Limb (tissue), 2 donors: ENCODE measurements at regions not wholly inside any gene's neighbourhood (a gene's known extent, or its start where the extent isn't known, plus 50 kb on each side); places are given as distances from the start of the nearest gene placed in this dataset.
"Not testable (repeated sequence)": the region's sequence is repeated elsewhere in the genome, so short reads cannot be mapped to it uniquely, and the experiment has no call there.

Source experiments
- DNase-seq, 2 donors: peaks; one replicate each; pipeline ENCODE4 v3.0.0-alpha.2; 2016; ENCODE audit errors: extremely low spot score in 2 of 2

GRCh38 chr20:53857723-53858236, 212.6 kb downstream of the BCAS1 start:
- no peak for DNase-seq

DNA sequence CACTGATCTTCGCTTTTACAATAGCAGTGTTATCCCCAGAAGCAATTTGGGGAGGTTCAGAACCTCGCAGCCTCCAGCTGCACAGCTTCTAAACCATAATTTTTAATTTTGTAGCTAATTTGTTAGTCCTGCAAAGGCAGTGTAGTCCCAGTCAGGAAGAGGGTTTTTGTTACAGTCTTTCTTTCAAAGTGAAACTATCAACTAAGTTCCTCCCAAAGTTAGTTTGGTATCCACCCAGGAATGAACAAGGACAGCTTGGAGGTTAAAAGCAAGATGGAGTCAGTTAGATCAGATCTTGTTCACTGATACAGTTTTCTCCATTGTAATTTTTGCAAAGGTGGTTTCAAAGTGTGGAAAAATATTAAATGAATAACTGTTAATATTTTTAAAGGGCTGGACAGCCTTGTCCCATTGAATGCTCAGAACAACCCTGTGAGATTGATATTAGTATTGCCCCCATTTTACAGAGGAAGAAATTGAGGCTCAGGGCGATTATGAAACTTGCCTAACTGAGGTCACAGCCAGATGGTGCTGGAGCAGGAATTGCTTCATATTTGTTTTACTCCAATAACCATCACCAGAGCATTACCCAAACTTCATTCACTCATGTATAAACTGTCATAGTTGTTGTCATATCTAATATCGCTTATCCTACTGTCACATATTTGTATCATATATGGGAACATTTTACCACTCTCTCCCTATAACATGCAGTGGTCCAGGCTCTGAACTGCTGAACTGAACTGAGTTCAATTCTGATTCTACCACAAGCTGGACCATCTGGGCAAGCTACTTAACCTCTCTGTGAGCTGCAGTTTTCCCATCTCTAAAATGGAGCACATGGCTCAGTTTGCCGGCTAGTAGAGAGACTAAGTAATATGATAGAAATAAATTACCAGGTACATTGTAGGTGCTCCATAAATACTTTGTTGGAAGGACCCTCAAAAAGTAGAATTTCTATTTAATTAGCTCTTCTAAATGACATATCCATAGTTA, 213.8 kb downstream of the BCAS1 start:
- DNase-seq, result no peak

GRCh38 chr20:53855733-53856132, 214.7 kb downstream of the BCAS1 start:
- DNase-seq, result no peak

- DNase-seq, result not testable (repeated sequence)
These were observed 215.8 kb downstream of the BCAS1 start for GRCh38 chr20:53854609-53854926.

DNA sequence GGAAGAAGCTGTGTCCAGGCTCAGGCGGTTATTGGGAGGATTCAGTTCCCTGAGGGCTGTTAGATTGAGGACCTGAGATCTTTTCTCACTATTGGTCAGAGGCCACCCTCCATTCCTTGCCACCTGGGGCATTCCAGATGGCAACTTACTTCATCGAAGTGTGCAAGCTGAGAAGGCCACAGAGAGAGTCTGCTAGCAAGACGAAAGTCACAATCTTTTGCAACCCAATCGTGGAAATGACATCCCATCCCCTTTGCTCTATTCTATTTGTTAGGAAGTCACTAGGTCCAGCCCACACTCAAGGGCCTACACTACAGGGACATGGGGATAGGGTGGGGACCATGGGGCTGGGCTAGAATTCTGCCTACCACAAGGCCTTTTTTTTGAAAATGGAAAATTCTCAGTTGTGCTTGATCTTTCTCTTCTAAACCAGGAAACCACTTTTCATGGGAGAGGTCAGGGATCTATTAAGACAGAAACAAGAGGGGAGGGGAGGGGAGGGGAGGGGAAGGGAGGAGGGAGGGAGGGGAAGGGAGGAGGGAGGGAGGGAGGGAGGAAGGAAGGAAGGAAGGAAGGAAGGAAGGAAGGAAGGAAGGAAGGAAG, 217.2 kb downstream of the BCAS1 start:
- no peak for DNase-seq

- no peak for DNase-seq
These were observed 217.7 kb downstream of the BCAS1 start for GRCh38 chr20:53852691-53853090.

DNA sequence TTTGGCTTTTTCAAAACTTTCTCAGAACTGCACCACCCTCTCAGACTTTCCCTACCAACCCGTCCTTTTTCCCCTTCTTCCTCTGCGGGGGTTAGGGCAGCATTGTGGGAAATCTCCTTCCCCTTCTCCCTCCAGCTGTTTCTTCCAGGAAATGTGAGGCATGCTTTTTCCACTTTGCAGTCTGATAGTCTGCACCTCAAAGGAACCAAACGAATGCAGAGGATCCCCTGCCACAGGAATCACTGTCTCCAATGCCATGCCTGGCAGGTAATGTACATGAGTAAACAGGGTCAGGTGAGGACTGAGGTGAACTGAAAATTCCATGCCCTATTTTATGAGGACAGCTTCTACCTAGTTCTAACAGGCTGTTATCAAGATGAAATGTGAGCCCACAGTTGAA, 218.4 kb downstream of the BCAS1 start:
- DNase-seq, result no peak

GRCh38 chr20:53850319-53850718, 220.1 kb downstream of the BCAS1 start:
- DNase-seq, result no peak

- no peak for DNase-seq
These were observed 220.8 kb downstream of the BCAS1 start for GRCh38 chr20:53849471-53850059.

- no peak for DNase-seq
These were observed 222.1 kb downstream of the BCAS1 start for GRCh38 chr20:53848304-53848703.

GRCh38 chr20:53847837-53848170, 222.6 kb downstream of the BCAS1 start:
- DNase-seq, result no peak

DNA sequence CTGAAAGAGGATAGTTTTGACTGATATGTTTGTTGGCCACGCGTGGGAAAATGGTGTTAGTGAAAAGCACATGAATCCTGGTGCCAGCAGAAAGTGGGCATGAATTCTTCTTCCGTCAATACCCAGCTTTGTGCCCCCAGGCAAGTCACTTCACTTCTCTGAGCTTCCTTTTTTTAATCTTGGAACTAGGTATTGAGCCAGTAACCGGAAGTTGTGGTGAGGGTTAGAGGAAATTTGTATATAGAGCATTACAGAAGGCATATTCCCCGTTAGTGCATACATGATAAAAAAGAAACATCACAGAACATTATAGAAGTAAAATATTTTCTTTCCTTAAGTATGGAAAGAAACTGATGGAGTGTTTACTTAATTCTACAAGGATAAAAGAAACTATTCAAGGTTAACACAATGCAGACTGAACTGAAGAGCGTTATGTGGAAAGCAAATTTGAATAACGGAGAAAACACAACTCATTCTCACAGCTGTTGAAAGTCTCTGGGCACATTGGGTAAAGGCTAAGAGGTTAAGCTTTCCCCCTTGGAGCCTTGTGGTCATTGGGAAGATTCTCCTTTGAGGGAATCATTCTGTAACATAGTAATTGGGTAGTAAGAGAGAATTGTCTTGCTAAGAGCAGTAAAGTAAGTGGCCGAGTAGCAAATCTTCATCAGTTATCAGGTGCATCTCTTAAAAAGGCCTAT, 223.1 kb downstream of the BCAS1 start:
- no peak for DNase-seq

- no peak for DNase-seq
These were observed 223.8 kb downstream of the BCAS1 start for GRCh38 chr20:53846640-53847039.

DNA sequence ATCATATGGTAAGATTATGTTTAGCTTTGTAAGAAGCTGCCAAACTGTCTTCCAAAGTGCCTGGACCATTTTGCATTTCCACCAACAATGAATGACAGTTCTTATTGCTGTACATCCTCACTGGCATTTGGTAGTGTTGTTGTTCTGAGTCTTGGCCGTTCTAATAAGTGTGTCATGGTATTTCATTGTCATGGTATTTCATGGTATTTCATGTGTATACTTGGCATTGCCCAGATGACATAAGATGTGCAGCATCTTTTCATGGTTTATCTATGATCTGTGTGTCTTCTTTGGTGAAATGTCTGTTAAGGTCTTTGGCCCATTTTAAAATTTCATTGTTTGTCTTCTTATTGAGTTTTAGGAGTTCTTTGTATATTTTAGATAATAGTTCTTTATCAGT, 224.4 kb downstream of the BCAS1 start:
- no peak for DNase-seq

GRCh38 chr20:53844259-53844658, 226.1 kb downstream of the BCAS1 start:
- no peak for DNase-seq

DNA sequence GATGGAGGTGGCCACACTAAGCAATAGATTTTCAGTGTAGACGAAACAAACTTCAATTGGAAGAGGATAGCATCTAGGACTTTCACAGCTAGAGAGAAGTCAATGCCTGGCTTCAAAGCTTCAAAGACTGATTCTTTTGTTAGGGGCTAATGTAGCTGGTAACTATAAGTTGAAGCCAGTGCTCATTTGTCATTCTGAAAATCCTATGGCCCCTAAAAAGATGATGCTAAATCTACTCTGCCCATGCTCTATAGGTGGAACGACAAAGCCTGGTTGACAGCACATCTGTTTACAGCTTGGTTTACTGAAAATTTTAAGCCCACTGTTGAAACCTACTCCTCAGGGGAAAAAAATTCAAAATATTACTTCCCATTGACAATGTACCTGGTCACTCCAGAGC, 226.7 kb downstream of the BCAS1 start:
- no peak for DNase-seq

DNA sequence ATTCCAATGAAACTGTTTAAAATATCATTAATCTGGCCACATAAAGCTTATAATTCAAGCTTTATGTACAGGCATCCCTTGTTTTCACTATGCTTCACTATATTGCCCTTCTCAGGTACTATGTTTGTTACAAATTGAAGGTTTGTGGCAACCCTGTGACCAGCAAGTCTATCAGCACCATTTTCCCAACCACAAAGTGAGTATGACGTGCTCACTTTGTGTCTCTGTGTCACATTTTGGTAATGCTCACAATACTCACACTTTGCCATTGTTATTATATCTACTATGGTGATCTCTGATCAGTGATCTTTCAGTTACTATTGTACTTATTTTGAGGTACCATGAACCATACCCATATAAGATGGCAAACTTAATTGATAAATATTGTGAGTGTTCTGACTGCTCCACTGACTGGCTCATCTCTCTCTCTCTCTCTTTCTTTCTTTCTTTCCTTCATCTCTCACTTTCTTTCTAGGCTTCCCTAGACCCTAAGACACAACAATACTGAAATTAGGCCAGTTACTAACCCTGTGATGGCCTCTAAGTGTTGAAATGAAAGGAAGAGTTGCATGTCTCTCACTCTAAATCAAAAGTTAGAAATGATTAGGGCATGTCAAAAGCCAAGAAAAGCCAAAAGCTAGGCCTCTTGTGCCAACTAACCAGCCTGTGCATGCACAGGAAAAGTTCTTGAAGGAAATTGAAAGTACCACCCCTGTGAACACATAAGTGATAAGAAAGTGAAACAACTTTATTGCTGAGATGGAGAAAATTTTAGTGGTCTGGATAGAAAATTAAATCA, 227.9 kb downstream of the BCAS1 start:
- no peak for DNase-seq

- DNase-seq, result no peak
These were observed 228.7 kb downstream of the BCAS1 start for GRCh38 chr20:53841741-53842140.

DNA sequence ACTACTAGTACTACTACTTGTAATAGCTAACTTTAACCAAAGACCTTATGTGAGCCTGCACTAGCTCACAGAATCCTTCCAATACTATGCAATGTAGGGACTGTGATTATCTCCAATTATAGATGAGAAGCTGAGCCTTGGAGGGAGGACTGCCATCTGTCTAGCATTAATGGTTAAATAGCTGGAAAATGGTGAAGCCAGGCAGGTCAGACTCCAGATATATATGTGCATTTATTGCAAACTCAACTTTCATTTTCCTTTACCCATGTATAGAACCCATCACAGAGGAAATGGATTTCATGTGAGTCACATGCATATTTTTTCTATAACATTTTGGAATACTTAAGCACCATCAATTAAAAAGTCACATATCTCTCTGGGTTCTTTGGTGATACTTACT, 229.9 kb downstream of the BCAS1 start:
- no peak for DNase-seq

- DNase-seq, result no peak
These were observed 230.8 kb downstream of the BCAS1 start for GRCh38 chr20:53839423-53840176.
